ENCODE measurements at regions not wholly inside any gene's neighbourhood (a gene's known extent, or its start where the extent isn't known, plus 50 kb on each side); places are given as distances from the start of the nearest gene placed in this dataset.

DNA sequence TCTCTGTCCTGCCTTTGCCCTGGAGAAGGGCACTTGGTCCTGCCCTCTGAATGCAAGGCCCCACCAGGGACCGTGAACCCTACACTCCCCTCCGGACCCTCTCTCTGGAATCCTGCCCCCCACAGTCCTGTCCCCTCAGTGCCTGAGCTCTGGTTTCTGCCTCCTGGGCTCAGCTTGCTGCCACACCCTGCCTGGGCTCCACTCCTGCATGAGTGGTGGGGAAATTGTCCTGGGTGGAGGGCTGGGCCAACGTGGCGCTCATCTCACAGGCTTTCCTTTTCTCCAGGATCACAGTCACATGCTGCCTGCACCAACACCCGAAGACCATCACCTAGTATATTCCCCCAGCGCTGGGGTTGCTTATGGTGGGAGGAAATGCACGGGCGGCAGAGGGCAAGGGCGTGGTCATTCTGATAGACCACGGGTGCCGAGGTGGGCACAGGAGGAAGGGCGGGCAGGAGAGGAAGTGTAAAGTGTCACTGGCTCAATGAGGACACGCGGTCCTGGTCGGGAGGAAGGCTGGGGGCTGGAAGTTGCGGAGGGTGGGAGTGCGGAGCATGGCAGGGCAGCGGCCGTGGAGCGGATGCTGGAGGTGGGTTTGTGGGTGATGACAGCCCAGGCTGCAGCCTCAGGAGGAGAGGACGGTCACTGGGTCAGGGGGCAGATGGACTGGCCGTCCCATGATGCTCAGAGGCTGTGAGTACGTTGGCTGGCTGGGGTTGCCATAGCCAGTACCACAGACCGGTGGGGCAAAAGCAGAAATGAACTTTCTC lies 99.5 kb downstream of the KIF26A start:
- TF ChIP-seq, protein P1, sequence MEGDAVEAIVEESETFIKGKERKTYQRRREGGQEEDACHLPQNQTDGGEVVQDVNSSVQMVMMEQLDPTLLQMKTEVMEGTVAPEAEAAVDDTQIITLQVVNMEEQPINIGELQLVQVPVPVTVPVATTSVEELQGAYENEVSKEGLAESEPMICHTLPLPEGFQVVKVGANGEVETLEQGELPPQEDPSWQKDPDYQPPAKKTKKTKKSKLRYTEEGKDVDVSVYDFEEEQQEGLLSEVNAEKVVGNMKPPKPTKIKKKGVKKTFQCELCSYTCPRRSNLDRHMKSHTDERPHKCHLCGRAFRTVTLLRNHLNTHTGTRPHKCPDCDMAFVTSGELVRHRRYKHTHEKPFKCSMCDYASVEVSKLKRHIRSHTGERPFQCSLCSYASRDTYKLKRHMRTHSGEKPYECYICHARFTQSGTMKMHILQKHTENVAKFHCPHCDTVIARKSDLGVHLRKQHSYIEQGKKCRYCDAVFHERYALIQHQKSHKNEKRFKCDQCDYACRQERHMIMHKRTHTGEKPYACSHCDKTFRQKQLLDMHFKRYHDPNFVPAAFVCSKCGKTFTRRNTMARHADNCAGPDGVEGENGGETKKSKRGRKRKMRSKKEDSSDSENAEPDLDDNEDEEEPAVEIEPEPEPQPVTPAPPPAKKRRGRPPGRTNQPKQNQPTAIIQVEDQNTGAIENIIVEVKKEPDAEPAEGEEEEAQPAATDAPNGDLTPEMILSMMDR (IDR thresholded peaks at IDR 0.05): no peak
- no peak for TF ChIP-seq POLR2A (IDR thresholded peaks at IDR 0.05)
